ENCODE measurements at regions not wholly inside any gene's neighbourhood (a gene's known extent, or its start where the extent isn't known, plus 50 kb on each side); places are given as distances from the start of the nearest gene placed in this dataset.
A peak's percentile ranks its signal among the peaks of the same experiment; 100 is the strongest.
"Not testable (repeated sequence)": the region's sequence is repeated elsewhere in the genome, so short reads cannot be mapped to it uniquely, and the experiment has no call there.

GRCh38 chr10:36538953-36539586 is 586.3 kb upstream of the ANKRD30A start:
- H3K4me3 Mint-ChIP-seq: no peak overlapping the region
- H3K36me3 Mint-ChIP-seq (ENCODE audit: insufficient read depth): no peaks in the 10 kb centered on the region
- ATAC-seq (replicated peaks; ENCODE audit: extremely low read depth, poor library complexity, severe bottlenecking) (no peak), DNase-seq (ENCODE audit: low spot score in 2 of 2) (no peak)
- H3K27ac Mint-ChIP-seq (ENCODE audit: low read depth): no peak overlapping the region
- H3K27me3 Mint-ChIP-seq: no peaks in the 10 kb centered on the region
- H3K4me1 Mint-ChIP-seq: no peaks in the 10 kb centered on the region
- H3K9me3 Mint-ChIP-seq: peaks cover 18% of the 10 kb centered on the region

DNA sequence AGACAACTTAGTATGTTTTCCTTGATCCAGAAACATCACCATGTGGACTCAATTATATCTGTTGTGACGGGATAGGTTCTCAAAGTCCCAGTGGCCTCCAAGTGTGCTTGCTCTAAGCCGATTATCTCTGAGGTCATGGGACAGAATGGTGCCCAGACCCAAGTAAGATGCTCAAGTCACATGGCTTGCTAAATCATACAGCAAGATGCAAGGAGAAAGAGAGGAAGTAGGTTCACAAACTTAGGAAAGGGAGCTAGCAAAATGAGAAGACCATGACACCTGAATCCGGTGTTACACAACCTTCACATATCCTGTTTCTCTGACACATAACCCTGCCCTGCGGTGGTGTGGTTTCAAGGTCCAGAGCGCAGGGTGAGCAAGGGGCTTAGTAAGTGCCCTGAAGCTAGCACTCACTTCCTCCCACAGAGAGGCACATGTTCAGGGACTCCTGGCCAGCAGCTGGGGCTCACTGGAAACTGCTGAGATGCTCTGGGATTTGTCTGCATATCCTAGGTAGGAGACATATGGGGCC is 590.9 kb upstream of the ANKRD30A start:
- peaks cover 8% of the 10 kb centered on the region for H3K9me3 Mint-ChIP-seq
- peak; percentile 24 for ATAC-seq (replicated peaks; ENCODE audit: extremely low read depth, poor library complexity, severe bottlenecking)
- no peaks in the 10 kb centered on the region for H3K27me3 Mint-ChIP-seq
- H3K4me3 Mint-ChIP-seq: no peak overlapping the region
- H3K36me3 Mint-ChIP-seq (ENCODE audit: insufficient read depth): no peaks in the 10 kb centered on the region
- H3K27ac Mint-ChIP-seq (ENCODE audit: low read depth): no peak overlapping the region
- no peaks in the 10 kb centered on the region for H3K4me1 Mint-ChIP-seq
- DNase-seq (ENCODE audit: low spot score in 2 of 2): no peak

DNA sequence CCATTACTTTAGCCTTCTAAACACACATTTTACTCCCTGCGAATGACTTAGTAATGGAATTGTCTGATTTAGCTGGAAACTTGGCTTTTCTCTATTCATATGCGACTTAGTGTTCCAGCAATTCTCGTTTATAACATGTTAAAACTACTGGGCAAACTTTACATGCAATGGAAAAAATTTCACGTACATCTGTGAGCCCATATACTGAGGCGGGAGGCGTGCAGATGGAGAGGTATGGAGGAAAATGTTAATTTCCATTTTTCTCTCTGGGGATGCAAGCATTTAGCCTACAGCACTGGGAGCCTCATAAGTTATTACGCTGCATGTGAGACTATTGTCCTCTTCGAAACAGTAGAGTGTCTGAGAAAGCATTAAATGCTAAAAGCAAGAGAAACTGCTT is 591.5 kb upstream of the ANKRD30A start:
- Mint-ChIP-seq H3K4me3 (no peak overlapping the region), H3K9me3 (peaks cover 6% of the 10 kb centered on the region), H3K4me1 (no peaks in the 10 kb centered on the region), H3K27me3 (no peaks in the 10 kb centered on the region), H3K36me3 (ENCODE audit: insufficient read depth) (no peaks in the 10 kb centered on the region), H3K27ac (ENCODE audit: low read depth) (no peak overlapping the region)
- DNase-seq (ENCODE audit: low spot score in 2 of 2) (no peak), ATAC-seq (replicated peaks; ENCODE audit: extremely low read depth, poor library complexity, severe bottlenecking) (no peak)

- Mint-ChIP-seq H3K27ac (ENCODE audit: low read depth) (no peak overlapping the region), H3K4me3 (no peak overlapping the region), H3K9me3 (peaks cover 3% of the 10 kb centered on the region), H3K4me1 (no peaks in the 10 kb centered on the region), H3K36me3 (ENCODE audit: insufficient read depth) (no peaks in the 10 kb centered on the region), H3K27me3 (no peaks in the 10 kb centered on the region)
- DNase-seq (ENCODE audit: low spot score in 2 of 2) (no peak), ATAC-seq (replicated peaks; ENCODE audit: extremely low read depth, poor library complexity, severe bottlenecking) (no peak)
These were observed 592.1 kb upstream of the ANKRD30A start for GRCh38 chr10:36533316-36533715.

- Mint-ChIP-seq H3K27me3 (no peaks in the 10 kb centered on the region), H3K27ac (ENCODE audit: low read depth) (no peak overlapping the region), H3K9me3 (peaks cover 5% of the 10 kb centered on the region), H3K4me1 (no peaks in the 10 kb centered on the region), H3K36me3 (ENCODE audit: insufficient read depth) (no peaks in the 10 kb centered on the region), H3K4me3 (no peak overlapping the region)
- DNase-seq (ENCODE audit: low spot score in 2 of 2) (no peak), ATAC-seq (replicated peaks; ENCODE audit: extremely low read depth, poor library complexity, severe bottlenecking) (no peak)
These were observed 593.8 kb upstream of the ANKRD30A start for GRCh38 chr10:36531621-36532020.

DNA sequence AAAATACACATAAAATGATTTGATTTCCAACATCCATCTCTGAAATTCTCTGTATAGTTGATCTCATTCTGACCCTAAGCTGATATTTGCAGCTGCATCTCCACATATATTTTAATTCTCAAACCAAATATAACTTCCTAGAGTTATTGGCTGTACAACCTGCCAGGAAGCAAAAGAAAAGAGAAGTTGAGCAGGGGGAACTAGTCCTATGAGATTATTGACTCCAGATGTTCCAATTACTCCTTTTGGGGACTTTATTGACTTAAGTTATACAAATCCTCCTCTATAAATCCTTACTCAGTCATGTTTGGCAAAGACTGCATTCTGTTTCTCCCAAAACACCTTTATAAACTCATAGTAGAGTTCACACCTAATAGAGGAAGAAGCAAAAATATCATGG is 599.4 kb upstream of the ANKRD30A start:
- H3K27ac Mint-ChIP-seq (ENCODE audit: low read depth): no peak overlapping the region
- no peak overlapping the region for H3K4me3 Mint-ChIP-seq
- H3K36me3 Mint-ChIP-seq (ENCODE audit: insufficient read depth): no peaks in the 10 kb centered on the region
- DNase-seq (ENCODE audit: low spot score in 2 of 2) (no peak), ATAC-seq (replicated peaks; ENCODE audit: extremely low read depth, poor library complexity, severe bottlenecking) (no peak)
- no peaks in the 10 kb centered on the region for H3K27me3 Mint-ChIP-seq
- H3K9me3 Mint-ChIP-seq: peaks cover 11% of the 10 kb centered on the region
- no peaks in the 10 kb centered on the region for H3K4me1 Mint-ChIP-seq

DNA sequence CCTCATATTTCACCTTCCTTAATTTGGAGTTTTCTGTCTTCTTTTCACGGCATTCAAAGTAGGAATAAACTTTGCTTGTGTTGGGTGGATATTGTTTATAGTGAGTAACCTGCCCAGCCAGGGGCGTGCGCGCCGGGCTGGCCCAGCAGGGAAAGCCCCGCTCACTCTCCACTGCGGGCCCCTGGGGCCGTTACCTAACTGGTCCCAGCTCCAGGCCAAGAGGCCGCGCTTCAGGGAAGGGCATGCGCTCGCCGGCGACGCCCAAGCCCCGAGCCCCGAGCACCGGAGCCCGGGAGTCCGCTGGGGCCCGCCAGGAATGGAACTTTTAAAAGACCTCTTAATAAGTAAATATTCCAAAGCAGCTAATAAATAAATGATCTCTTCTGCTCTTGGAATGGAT is 601.3 kb upstream of the ANKRD30A start:
- not testable (repeated sequence) for H3K4me1 Mint-ChIP-seq; H3K27me3 Mint-ChIP-seq; H3K4me3 Mint-ChIP-seq; H3K27ac Mint-ChIP-seq (ENCODE audit: low read depth); H3K36me3 Mint-ChIP-seq (ENCODE audit: insufficient read depth); ATAC-seq (replicated peaks; ENCODE audit: extremely low read depth, poor library complexity, severe bottlenecking); DNase-seq (ENCODE audit: low spot score in 2 of 2)
- H3K9me3 Mint-ChIP-seq: peaks cover 14% of the 10 kb centered on the region

GRCh38 chr10:36519909-36520308 is 605.5 kb upstream of the ANKRD30A start:
- H3K4me1 Mint-ChIP-seq: no peaks in the 10 kb centered on the region
- H3K4me3 Mint-ChIP-seq: no peak overlapping the region
- DNase-seq (ENCODE audit: low spot score in 2 of 2) (no peak), ATAC-seq (replicated peaks; ENCODE audit: extremely low read depth, poor library complexity, severe bottlenecking) (no peak)
- no peaks in the 10 kb centered on the region for H3K27me3 Mint-ChIP-seq
- peaks cover 11% of the 10 kb centered on the region for H3K9me3 Mint-ChIP-seq
- H3K27ac Mint-ChIP-seq (ENCODE audit: low read depth): no peak overlapping the region
- no peaks in the 10 kb centered on the region for H3K36me3 Mint-ChIP-seq (ENCODE audit: insufficient read depth)

GRCh38 chr10:36516281-36516680 is 609.1 kb upstream of the ANKRD30A start:
- no peak overlapping the region for H3K27ac Mint-ChIP-seq (ENCODE audit: low read depth)

DNA sequence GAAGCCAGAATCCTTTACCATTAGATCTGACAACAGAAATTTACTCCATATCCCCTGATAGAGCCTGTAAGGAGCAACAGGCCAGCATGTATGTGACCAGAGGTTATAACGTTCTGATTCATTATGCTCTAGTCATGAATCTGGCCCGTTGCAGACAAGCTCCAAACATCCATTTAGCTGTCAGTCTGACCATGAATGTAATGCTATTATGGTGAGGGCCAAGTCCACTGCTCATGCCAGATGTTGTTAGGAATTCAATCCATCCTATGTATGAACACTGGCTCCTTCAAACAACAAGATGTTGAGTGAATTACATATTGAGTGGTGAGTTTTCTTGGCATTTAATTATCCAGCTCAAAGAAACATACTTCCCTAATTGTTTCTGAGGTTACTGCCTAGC is 610.1 kb upstream of the ANKRD30A start:
- DNase-seq (ENCODE audit: low spot score in 2 of 2) (no peak), ATAC-seq (replicated peaks; ENCODE audit: extremely low read depth, poor library complexity, severe bottlenecking) (no peak)
- Mint-ChIP-seq H3K36me3 (ENCODE audit: insufficient read depth) (no peaks in the 10 kb centered on the region), H3K27me3 (no peaks in the 10 kb centered on the region), H3K9me3 (peaks cover 15% of the 10 kb centered on the region), H3K4me3 (no peak overlapping the region), H3K4me1 (no peaks in the 10 kb centered on the region), H3K27ac (ENCODE audit: low read depth) (no peak overlapping the region)

More at GRCh38 chr10:36516281-36516680, 609.1 kb upstream of the ANKRD30A start:
- Mint-ChIP-seq H3K36me3 (ENCODE audit: insufficient read depth) (no peaks in the 10 kb centered on the region), H3K9me3 (peaks cover 15% of the 10 kb centered on the region), H3K4me3 (no peak overlapping the region), H3K4me1 (no peaks in the 10 kb centered on the region), H3K27me3 (no peaks in the 10 kb centered on the region)
- DNase-seq (ENCODE audit: low spot score in 2 of 2) (no peak), ATAC-seq (replicated peaks; ENCODE audit: extremely low read depth, poor library complexity, severe bottlenecking) (no peak)

DNA sequence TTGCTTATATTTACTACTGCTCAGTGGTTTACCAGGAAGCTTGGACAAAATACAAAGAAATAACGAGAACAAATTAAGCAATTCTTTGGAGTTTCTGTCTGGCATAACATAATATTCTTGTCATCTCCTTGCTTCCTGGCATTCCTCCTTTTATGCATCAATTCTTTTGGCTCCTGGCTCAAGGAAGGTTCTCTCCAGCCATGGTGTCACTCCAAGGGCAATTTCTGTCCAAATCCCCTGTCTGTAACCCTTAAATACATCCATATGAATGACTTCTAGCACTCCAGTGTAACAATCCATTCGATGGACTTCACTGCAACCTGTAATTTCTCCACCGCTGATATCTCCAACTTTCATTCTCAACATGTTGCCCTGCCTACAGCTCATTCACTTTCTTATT is 617.7 kb upstream of the ANKRD30A start:
- Mint-ChIP-seq H3K27me3 (no peaks in the 10 kb centered on the region), H3K4me1 (no peaks in the 10 kb centered on the region), H3K36me3 (ENCODE audit: insufficient read depth) (no peaks in the 10 kb centered on the region), H3K9me3 (peaks cover 25% of the 10 kb centered on the region), H3K27ac (ENCODE audit: low read depth) (no peak overlapping the region), H3K4me3 (no peak overlapping the region)
- DNase-seq (ENCODE audit: low spot score in 2 of 2) (no peak), ATAC-seq (replicated peaks; ENCODE audit: extremely low read depth, poor library complexity, severe bottlenecking) (no peak)

- H3K27me3 Mint-ChIP-seq: no peaks in the 10 kb centered on the region
- no peak for DNase-seq (ENCODE audit: low spot score in 2 of 2)
- no peak overlapping the region for H3K27ac Mint-ChIP-seq (ENCODE audit: low read depth)
- H3K36me3 Mint-ChIP-seq (ENCODE audit: insufficient read depth): no peaks in the 10 kb centered on the region
- no peaks in the 10 kb centered on the region for H3K4me1 Mint-ChIP-seq
- no peak for ATAC-seq (replicated peaks; ENCODE audit: extremely low read depth, poor library complexity, severe bottlenecking)
- H3K9me3 Mint-ChIP-seq: peaks cover 26% of the 10 kb centered on the region
- H3K4me3 Mint-ChIP-seq: no peak overlapping the region
These were observed 618.5 kb upstream of the ANKRD30A start for GRCh38 chr10:36506697-36507496.

DNA sequence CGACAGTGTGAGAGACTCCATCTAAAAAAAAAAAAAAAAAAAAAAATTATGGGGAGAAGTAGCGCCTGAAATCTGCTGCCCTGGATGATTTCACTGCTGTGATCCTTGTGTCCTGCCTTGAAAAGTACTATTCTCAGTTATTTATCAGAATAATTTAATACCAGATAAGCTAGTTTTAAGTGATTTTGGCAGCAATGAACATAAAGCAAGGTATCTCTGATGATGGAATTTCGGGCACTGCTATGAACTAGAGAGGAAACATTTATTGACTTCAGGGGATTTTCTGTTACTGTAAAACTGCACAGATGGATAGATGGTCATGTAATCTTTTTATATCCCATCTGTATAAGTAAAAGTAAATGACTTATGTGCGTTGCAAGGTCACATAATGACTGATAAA is 619.1 kb upstream of the ANKRD30A start:
- Mint-ChIP-seq H3K27me3 (no peaks in the 10 kb centered on the region), H3K27ac (ENCODE audit: low read depth) (no peak overlapping the region), H3K36me3 (ENCODE audit: insufficient read depth) (no peaks in the 10 kb centered on the region)

More for the DNA sequence above, 619.1 kb upstream of the ANKRD30A start:
- H3K9me3 Mint-ChIP-seq: peaks cover 29% of the 10 kb centered on the region
- DNase-seq (ENCODE audit: low spot score in 2 of 2) (no peak), ATAC-seq (replicated peaks; ENCODE audit: extremely low read depth, poor library complexity, severe bottlenecking) (no peak)
- no peaks in the 10 kb centered on the region for H3K4me1 Mint-ChIP-seq
- H3K4me3 Mint-ChIP-seq: no peak overlapping the region
